ENCODE measurements at regions not wholly inside any gene's neighbourhood (a gene's known extent, or its start where the extent isn't known, plus 50 kb on each side); places are given as distances from the start of the nearest gene placed in this dataset.

GRCh38 chr12:86683568-86684304, 427.5 kb upstream of the MGAT4C start:
- DNase-seq (ENCODE audit: low read depth): no peak

GRCh38 chr12:86681060-86681459, 424.9 kb upstream of the MGAT4C start:
- no peak for DNase-seq (ENCODE audit: low read depth)

GRCh38 chr12:86675197-86675596, 419.0 kb upstream of the MGAT4C start:
- DNase-seq (ENCODE audit: low read depth): no peak

GRCh38 chr12:86670986-86671385, 414.8 kb upstream of the MGAT4C start:
- DNase-seq (ENCODE audit: low read depth): no peak

GRCh38 chr12:86669010-86669409, 412.8 kb upstream of the MGAT4C start:
- DNase-seq (ENCODE audit: low read depth): no peak

GRCh38 chr12:86666316-86666715, 410.1 kb upstream of the MGAT4C start:
- no peak for DNase-seq (ENCODE audit: low read depth)

GRCh38 chr12:86663716-86664115, 407.5 kb upstream of the MGAT4C start:
- no peak for DNase-seq (ENCODE audit: low read depth)

- no peak for DNase-seq (ENCODE audit: low read depth)
These were observed 407.0 kb upstream of the MGAT4C start for GRCh38 chr12:86663173-86663572.

GRCh38 chr12:86662464-86662863, 406.3 kb upstream of the MGAT4C start:
- no peak for DNase-seq (ENCODE audit: low read depth)

GRCh38 chr12:86660488-86661147, 404.4 kb upstream of the MGAT4C start:
- no peak for DNase-seq (ENCODE audit: low read depth)

- DNase-seq (ENCODE audit: low read depth): no peak
These were observed 403.8 kb upstream of the MGAT4C start for GRCh38 chr12:86659985-86660384.

GRCh38 chr12:86658303-86658702, 402.1 kb upstream of the MGAT4C start:
- no peak for DNase-seq (ENCODE audit: low read depth)

GRCh38 chr12:86647800-86648199, 391.6 kb upstream of the MGAT4C start:
- DNase-seq (ENCODE audit: low read depth): no peak

- no peak for DNase-seq (ENCODE audit: low read depth)
These were observed 378.5 kb upstream of the MGAT4C start for GRCh38 chr12:86634456-86635410.

GRCh38 chr12:86627001-86627400, 370.8 kb upstream of the MGAT4C start:
- no peak for DNase-seq (ENCODE audit: low read depth)

GRCh38 chr12:86623267-86623666, 367.1 kb upstream of the MGAT4C start:
- no peak for DNase-seq (ENCODE audit: low read depth)

GRCh38 chr12:86621957-86622356, 365.8 kb upstream of the MGAT4C start:
- DNase-seq (ENCODE audit: low read depth): no peak

- no peak for DNase-seq (ENCODE audit: low read depth)
These were observed 357.1 kb upstream of the MGAT4C start for GRCh38 chr12:86613311-86613710.

- no peak for DNase-seq (ENCODE audit: low read depth)
These were observed 352.4 kb upstream of the MGAT4C start for GRCh38 chr12:86608638-86609037.

- DNase-seq (ENCODE audit: low read depth): no peak
These were observed 345.5 kb upstream of the MGAT4C start for GRCh38 chr12:86601550-86602308.

- no peak for DNase-seq (ENCODE audit: low read depth)
These were observed 344.6 kb upstream of the MGAT4C start for GRCh38 chr12:86600664-86601231.

- no peak for DNase-seq (ENCODE audit: low read depth)
These were observed 341.2 kb upstream of the MGAT4C start for GRCh38 chr12:86597431-86597830.

Measured in non-pigmented ciliary epithelial cell (primary cell).